ENCODE measurements at regions not wholly inside any gene's neighbourhood (a gene's known extent, or its start where the extent isn't known, plus 50 kb on each side); places are given as distances from the start of the nearest gene placed in this dataset.
"Not testable (repeated sequence)": the region's sequence is repeated elsewhere in the genome, so short reads cannot be mapped to it uniquely, and the experiment has no call there.

GRCh38 chr2:34159901-34160300 lies 560.8 kb upstream of the FAM98A start:
- Histone ChIP-seq H3K4me3 (no peak overlapping the region), H3K27ac (no peak overlapping the region), H3K27me3 (no peaks in the 10 kb centered on the region), H3K36me3 (no peaks in the 10 kb centered on the region), H3K9me3 (no peaks in the 10 kb centered on the region), H3K4me1 (no peaks in the 10 kb centered on the region)
- WGBS, 2 donors = 77 to 80% methylated on average over 2 of the region's 2 CpGs
- DNase-seq = no peak
- TF ChIP-seq CTCF (IDR thresholded peaks at IDR 0.05) (no peak), POLR2A (IDR thresholded peaks at IDR 0.05) (no peak)
- intact Hi-C loops (cut with DNase I) = no loop called here

- H3K36me3 ChIP-seq = no peaks in the 10 kb centered on the region
- no peak for DNase-seq
- no peak overlapping the region for H3K4me3 ChIP-seq
- no peaks in the 10 kb centered on the region for H3K27me3 ChIP-seq
- intact Hi-C loops (cut with DNase I) = no loop called here
- TF ChIP-seq POLR2A (IDR thresholded peaks at IDR 0.05) = no peak
- TF ChIP-seq CTCF (IDR thresholded peaks at IDR 0.05) = no peak
- H3K9me3 ChIP-seq = no peaks in the 10 kb centered on the region
- no peaks in the 10 kb centered on the region for H3K4me1 ChIP-seq
- no peak overlapping the region for H3K27ac ChIP-seq
- 75 to 78% methylated on average over 1 of the region's 1 CpG for WGBS, 2 donors
Measured at GRCh38 chr2:34153484-34153883, 554.4 kb upstream of the FAM98A start.

- DNase-seq = no peak
- TF ChIP-seq POLR2A (IDR thresholded peaks at IDR 0.05) = no peak
- H3K4me1 ChIP-seq = no peaks in the 10 kb centered on the region
- H3K4me3 ChIP-seq = no peak overlapping the region
- H3K27ac ChIP-seq = no peak overlapping the region
- H3K36me3 ChIP-seq = no peaks in the 10 kb centered on the region
- WGBS, 2 donors = 80% methylated on average over 2 of the region's 8 CpGs; no CpG with 5 or more reads in 1 of the 2 donors
- no peaks in the 10 kb centered on the region for H3K27me3 ChIP-seq
- intact Hi-C loops (cut with DNase I) = no loop called here
- H3K9me3 ChIP-seq = peaks cover 0 to 5% (median 0%) of the 10 kb centered on the region in 3 donors
Measured at GRCh38 chr2:34147780-34148179, 548.7 kb upstream of the FAM98A start.

- H3K4me3 ChIP-seq = no peak overlapping the region
- TF ChIP-seq CTCF (IDR thresholded peaks at IDR 0.05) = no peak
- no peak for TF ChIP-seq POLR2A (IDR thresholded peaks at IDR 0.05)
- H3K4me1 ChIP-seq = no peaks in the 10 kb centered on the region
- no peak for DNase-seq
- H3K36me3 ChIP-seq = no peaks in the 10 kb centered on the region
- H3K27me3 ChIP-seq = no peaks in the 10 kb centered on the region
- 20 to 55% methylated on average over 1 of the region's 1 CpG for WGBS, 2 donors
- H3K27ac ChIP-seq = no peak overlapping the region
- intact Hi-C loops (cut with DNase I) = no loop called here
- peaks cover 0 to 12% (median 0%) of the 10 kb centered on the region in 3 donors for H3K9me3 ChIP-seq
Measured at GRCh38 chr2:34143149-34143548, 544.0 kb upstream of the FAM98A start.

- H3K36me3 ChIP-seq; DNase-seq; H3K27me3 ChIP-seq; H3K4me3 ChIP-seq; H3K27ac ChIP-seq; H3K9me3 ChIP-seq; H3K4me1 ChIP-seq; intact Hi-C loops (cut with DNase I): not testable (repeated sequence)
- no CpG with 5 or more reads among the region's 18 CpGs for WGBS, 2 donors
Measured at GRCh38 chr2:34142531-34143008, 543.5 kb upstream of the FAM98A start.

- H3K9me3 ChIP-seq; intact Hi-C loops (cut with DNase I); H3K27ac ChIP-seq; DNase-seq; H3K4me3 ChIP-seq; H3K4me1 ChIP-seq; H3K27me3 ChIP-seq; H3K36me3 ChIP-seq: not testable (repeated sequence)
- WGBS, 2 donors = no CpG with 5 or more reads among the region's 24 CpGs
Measured at GRCh38 chr2:34133065-34133464, 534.0 kb upstream of the FAM98A start.

- TF ChIP-seq POLR2A (IDR thresholded peaks at IDR 0.05) (no peak), CTCF (IDR thresholded peaks at IDR 0.05) (no peak)
- no peak overlapping the region for H3K4me3 ChIP-seq
- H3K36me3 ChIP-seq = no peaks in the 10 kb centered on the region
- intact Hi-C loops (cut with DNase I) = no loop called here
- H3K27ac ChIP-seq = no peak overlapping the region
- WGBS, 2 donors = 81 to 90% methylated on average over 4 of the region's 4 CpGs
- no peak for DNase-seq
- no peaks in the 10 kb centered on the region for H3K4me1 ChIP-seq
- H3K27me3 ChIP-seq = no peaks in the 10 kb centered on the region
- no peaks in the 10 kb centered on the region for H3K9me3 ChIP-seq
Measured at GRCh38 chr2:34126279-34126678, 527.2 kb upstream of the FAM98A start.
